Activated naive CD4-positive, alpha-beta T cell treated with Interleukin-2 at 50 U/mL for 16 hours (primary cell): ENCODE measurements at regions not wholly inside any gene's neighbourhood (a gene's known extent, or its start where the extent isn't known, plus 50 kb on each side); places are given as distances from the start of the nearest gene placed in this dataset.
A peak's percentile ranks its signal among the peaks of the same experiment; 100 is the strongest.

Source experiments
- DNase-seq: peaks from one replicate; pipeline ENCODE4 v3.0.0-alpha.2; 2020

DNA sequence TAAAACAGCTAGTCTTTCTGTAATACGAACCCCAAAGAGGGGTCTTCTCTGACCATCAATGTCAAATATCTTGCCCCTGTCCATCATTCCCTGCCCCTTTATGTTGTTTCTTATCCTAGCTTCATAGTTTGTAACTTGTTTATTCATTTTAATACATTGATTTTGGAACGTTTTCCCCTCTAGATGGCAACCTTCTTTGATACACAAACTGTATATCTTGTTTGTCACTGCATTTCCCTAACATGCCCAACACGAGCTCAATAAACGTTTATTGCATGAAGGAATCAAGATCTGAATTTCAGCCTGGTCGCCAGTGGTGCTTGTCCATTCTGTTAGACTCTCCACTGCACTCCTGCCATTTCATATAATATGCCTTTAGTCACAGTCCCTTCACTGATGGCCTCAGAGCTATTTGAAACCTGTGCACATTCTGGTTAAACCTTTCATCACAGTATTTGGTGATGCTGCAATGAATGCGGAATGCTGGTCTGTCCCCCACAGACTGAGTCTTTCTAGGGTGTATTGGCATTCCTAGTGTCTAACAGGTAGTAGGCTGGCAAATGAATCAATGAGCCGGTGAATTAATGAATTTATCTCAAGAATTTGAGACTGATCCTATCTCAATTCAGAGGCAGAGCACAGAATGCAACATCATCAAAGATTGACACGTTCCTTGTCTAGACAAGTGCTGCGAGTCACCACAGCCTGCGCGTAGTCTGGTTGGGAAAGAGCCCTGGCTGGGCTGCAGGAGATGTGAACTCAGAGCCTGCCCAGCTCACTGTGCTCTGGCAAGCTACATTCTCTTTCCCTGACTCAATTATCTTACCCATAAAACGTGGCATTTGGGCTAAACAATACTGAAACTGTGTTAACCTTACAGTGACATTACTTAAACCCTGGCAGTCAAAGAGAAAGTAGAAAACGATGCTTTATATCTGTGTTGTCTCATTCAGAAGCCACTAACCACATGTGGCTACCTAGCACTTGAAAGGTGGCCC lies 55.2 kb upstream of the FRMD4A start:
- peak; percentile 54 for DNase-seq

DNA sequence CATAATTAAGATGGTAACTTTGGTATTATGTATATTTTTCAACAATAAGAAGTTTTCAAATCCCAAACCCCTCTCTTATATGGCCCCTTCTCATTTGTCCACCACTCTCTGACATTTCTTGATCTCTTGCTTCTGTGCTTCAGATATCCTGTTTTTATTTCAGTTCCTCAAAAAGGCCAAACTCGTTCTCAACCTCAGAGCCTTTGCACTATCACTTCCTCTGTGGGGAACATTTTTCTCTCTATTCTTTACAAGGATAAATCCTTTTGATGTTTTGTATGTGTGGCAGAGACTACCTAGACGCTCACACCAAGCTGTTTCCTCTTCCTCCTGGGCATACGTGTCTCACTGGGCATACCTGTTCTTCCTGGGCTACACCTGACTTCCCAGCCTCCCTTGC lies 54.2 kb upstream of the FRMD4A start:
- no peak for DNase-seq

DNA sequence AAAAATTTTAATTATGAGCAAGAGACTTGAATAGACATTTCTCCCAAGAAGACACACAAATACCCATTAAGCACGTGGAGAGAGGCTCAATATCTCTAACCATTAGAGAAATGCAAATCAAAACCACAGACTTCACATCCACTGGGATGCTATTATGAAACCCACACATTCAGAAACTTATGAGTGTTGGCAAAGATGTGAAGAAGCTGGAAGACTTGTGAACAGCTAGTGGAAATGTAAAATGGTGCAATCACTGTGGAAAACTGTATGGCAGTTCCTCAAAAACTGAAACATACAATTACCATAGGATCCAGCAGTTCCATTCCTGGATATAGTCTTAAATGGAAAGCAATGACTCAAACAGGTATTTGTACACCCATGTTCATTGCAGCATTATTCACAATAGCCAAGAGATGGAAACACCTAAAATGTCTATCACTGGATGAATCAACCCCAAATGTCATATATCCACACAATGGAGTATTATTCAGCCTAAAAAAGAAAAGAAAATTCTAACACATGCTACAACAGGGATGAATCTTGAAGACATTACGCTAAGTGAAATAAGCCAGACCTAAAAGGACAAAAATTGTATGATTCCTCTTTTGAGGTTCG lies 53.5 kb upstream of the FRMD4A start:
- no peak for DNase-seq

DNA sequence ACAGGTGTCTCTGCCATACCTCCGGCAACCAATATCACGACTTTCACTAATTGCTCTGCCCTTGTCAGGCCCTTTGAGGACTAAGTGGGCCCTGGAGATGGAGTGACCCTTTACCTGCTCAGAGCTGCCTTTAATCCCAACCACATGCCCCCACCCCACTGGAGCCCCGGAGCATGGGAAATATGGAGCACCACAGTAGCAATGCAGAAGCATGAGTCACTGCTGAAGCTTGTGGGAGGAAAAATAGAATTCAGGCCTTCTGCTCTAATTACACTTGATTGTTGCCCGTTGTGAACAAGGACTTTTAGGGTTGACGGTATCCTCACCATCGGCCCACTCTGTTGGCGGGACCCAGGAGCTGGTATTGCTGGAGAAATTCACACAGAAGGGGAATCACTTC lies 52.5 kb upstream of the FRMD4A start:
- no peak for DNase-seq

DNA sequence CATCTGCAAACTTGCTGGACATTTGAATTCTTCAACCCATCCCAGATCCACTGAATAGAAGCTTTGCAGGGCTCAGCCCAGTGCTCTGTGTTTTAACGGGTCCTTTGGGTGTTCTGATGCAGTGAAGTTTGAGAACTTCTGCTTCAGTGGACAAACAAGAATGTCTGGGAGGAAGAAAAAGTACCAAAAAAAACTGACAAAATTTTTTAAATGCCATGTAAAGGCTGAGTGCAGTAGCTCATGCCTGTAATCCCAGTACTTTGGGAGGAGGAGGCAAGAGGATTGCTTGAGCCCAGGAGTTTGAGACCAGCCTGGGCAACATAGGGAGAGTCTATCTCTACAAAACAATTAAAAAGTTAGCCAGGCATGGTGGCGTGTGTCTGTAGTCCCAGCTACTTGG lies 51.8 kb upstream of the FRMD4A start:
- no peak for DNase-seq

DNA sequence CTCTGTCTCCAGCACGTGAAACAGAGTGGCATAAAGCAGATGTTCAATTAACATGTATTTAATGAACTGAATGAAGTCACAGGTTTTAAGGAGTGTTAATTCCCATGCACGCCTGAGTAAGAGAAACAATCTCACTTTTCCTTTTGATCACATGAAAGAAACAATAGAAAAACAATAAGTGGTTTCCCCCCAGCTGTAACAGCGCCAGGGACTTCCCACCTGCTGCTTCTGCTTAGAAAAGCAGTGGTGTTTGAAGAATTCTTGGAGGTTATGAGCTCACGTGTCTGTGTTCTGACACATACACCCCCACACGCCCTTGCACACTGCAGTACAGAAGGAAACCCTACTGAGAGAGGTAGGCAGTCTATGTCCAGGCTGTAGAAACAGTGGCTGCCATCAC lies 51.3 kb upstream of the FRMD4A start:
- peak; percentile 54 for DNase-seq

DNA sequence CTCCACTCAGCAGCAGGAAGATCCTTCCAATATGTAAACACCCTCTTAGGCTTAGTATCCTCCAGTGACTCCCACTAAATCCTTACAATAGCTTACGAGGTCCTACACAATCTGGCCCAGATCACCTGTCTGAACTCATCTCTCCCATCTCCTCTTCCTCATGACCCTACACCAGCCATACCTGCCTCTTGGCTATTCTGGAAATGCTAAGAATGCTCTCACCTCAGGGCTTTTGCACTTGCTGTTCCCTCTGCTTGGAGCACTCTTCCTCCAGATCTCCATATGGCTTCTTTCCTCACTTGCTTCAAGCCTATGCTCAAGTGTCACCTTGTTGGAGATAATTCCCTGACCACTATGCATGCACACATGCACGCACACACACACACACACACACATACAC lies 50.8 kb upstream of the FRMD4A start:
- DNase-seq = no peak

DNA sequence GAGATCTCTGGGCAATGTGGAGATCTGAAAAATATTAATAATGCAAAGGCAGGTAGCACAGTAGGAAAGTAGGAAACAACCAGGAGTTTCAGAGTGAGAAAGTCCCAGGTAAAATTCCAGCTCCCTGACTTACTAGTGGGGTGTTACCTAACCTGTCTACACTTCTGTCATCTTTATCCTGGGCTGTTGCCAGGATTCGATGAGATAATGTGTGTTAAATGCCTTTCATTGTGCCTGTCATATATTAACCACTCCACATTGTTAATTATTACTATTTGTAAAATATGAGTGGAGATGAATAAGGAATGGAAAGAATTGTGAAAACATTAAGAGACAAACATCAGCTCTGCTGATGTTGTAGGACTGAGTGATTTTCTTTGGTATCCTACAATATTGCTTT lies 50.0 kb upstream of the FRMD4A start:
- DNase-seq = no peak
